SU-DHL-6 (cell line): ENCODE measurements at regions not wholly inside any gene's neighbourhood (a gene's known extent, or its start where the extent isn't known, plus 50 kb on each side); places are given as distances from the start of the nearest gene placed in this dataset.

Experiments
- H2AFZ ChIP-seq: fragments of 200-600 bp; sonication (generic); 2 replicates; pipeline ENCODE4 v1.6.1; 2014; ENCODE audit warnings: low read depth, mild to moderate bottlenecking, moderate library complexity, mixed read lengths, antibody characterized with exemption, low read length; ENCODE audit not compliant: severe bottlenecking
- H3F3A ChIP-seq: fragments of 200-600 bp; shearing (Covaris generic); 2 replicates; pipeline ENCODE4 v1.6.0; 2016; ENCODE audit warnings: antibody characterized with exemption, mild to moderate bottlenecking; ENCODE audit not compliant: insufficient read depth
- H3K27ac ChIP-seq: fragments of 200-600 bp; sonication (generic); 2 replicates; pipeline ENCODE4 v1.5.1; 2016; ENCODE audit warnings: low read depth, mild to moderate bottlenecking, low read length, moderate library complexity, mixed read lengths
- H3K27me3 ChIP-seq: fragments of 200-600 bp; sonication (generic), shearing (Covaris generic); 2 replicates; pipeline ENCODE4 v1.6.0; 2014; ENCODE audit warnings: mild to moderate bottlenecking, low read length
- H3K36me3 ChIP-seq: fragments of 200-600 bp; sonication (generic); 2 replicates; pipeline ENCODE4 v1.6.1; 2014; ENCODE audit warnings: mild to moderate bottlenecking, low read length, mixed read lengths
- H3K4me2 ChIP-seq: fragments of 300-600, 200-600 bp; shearing (Covaris generic), sonication (generic); 2 replicates; pipeline ENCODE4 v1.6.0; 2014; ENCODE audit warnings: low read length, low read depth, mild to moderate bottlenecking; ENCODE audit not compliant: poor library complexity, severe bottlenecking
- H3K4me3 ChIP-seq: fragments of 200-600 bp; sonication (generic); 2 replicates; pipeline ENCODE4 v1.5.1; 2014; ENCODE audit warnings: antibody characterized with exemption, low read length, mild to moderate bottlenecking, mixed read lengths; ENCODE audit not compliant: insufficient read depth, poor library complexity, severe bottlenecking
- H3K79me2 ChIP-seq: fragments of 200-600 bp; sonication (generic); 2 replicates; pipeline ENCODE4 v1.6.1; 2014; ENCODE audit warnings: mild to moderate bottlenecking, low read length, moderate library complexity; ENCODE audit not compliant: insufficient read depth
- H3K9ac ChIP-seq: fragments of 200-600 bp; sonication (generic); 2 replicates; pipeline ENCODE4 v1.7.0; 2014; ENCODE audit warnings: mild to moderate bottlenecking, low read length
- H3K9me2 ChIP-seq: fragments of 200-600 bp; sonication (generic); replicated peaks from 2 replicates; pipeline ENCODE4 v1.6.1; 2014; ENCODE audit warnings: low read length; ENCODE audit not compliant: insufficient read depth
- H3K9me3 ChIP-seq: fragments of 200-600 bp; sonication (generic); 2 replicates; pipeline ENCODE4 v1.6.1; 2014; ENCODE audit warnings: low read length, mixed read lengths; ENCODE audit not compliant: insufficient read depth
- H4K20me1 ChIP-seq: fragments of 200-600 bp; sonication (generic); 2 replicates; pipeline ENCODE4 v1.6.1; 2014; ENCODE audit warnings: low read depth, mild to moderate bottlenecking, antibody characterized with exemption, low read length, moderate library complexity, mixed read lengths
- EZH2phosphoT487 ChIP-seq: fragments of 200-600 bp; sonication (generic), shearing (Covaris generic); conservative IDR thresholded peaks from 2 replicates; pipeline ENCODE4 v1.6.1; 2018; ENCODE audit warnings: mild to moderate bottlenecking, antibody characterized with exemption, low read length, moderate library complexity, mixed read lengths
- TF ChIP-seq, protein P1 (sequence below): fragments of 200-600 bp; sonication (generic); IDR thresholded peaks from one replicate; pipeline ENCODE4 v1.5.1; 2017; ENCODE audit warnings: antibody characterized with exemption, mild to moderate bottlenecking, low read length, moderate library complexity; ENCODE audit not compliant: insufficient read depth, poor library complexity, severe bottlenecking

DNA sequence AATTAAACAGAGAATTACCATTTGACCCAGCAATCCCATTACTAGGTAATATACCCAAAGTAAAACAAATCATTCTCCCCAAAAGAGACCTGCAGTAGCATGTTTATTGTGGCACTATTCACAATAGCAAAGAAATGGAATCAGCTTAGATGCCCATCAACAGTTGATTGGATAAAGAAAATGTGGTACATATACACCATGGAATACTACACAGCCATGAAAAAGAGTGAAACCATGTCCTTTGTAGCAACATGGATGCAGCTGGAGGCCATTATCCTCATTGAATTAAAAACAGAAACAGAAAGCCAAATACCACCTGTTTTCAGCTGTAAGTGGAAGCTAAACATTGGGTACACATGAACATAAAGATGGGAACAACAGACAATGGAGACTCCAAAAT, 1141.8 kb upstream of the AUTS2 start:
- Histone ChIP-seq H3K79me2 (no peaks in the 10 kb centered on the region), H4K20me1 (no peaks in the 10 kb centered on the region), H3F3A (no peaks in the 10 kb centered on the region), H3K27me3 (no peaks in the 10 kb centered on the region), H3K9me2 (no peaks in the 10 kb centered on the region), H3K27ac (no peak overlapping the region), H3K9me3 (peaks cover 17% of the 10 kb centered on the region; the same call in 1 of the 2 replicates), H3K4me3 (no peak overlapping the region), H3K4me2 (no peak overlapping the region), H2AFZ (no peak overlapping the region), H3K36me3 (no peaks in the 10 kb centered on the region), H3K9ac (no peak overlapping the region)
- TF ChIP-seq, protein P1, sequence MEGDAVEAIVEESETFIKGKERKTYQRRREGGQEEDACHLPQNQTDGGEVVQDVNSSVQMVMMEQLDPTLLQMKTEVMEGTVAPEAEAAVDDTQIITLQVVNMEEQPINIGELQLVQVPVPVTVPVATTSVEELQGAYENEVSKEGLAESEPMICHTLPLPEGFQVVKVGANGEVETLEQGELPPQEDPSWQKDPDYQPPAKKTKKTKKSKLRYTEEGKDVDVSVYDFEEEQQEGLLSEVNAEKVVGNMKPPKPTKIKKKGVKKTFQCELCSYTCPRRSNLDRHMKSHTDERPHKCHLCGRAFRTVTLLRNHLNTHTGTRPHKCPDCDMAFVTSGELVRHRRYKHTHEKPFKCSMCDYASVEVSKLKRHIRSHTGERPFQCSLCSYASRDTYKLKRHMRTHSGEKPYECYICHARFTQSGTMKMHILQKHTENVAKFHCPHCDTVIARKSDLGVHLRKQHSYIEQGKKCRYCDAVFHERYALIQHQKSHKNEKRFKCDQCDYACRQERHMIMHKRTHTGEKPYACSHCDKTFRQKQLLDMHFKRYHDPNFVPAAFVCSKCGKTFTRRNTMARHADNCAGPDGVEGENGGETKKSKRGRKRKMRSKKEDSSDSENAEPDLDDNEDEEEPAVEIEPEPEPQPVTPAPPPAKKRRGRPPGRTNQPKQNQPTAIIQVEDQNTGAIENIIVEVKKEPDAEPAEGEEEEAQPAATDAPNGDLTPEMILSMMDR, result no peak
- TF ChIP-seq EZH2phosphoT487, result no peak

DNA sequence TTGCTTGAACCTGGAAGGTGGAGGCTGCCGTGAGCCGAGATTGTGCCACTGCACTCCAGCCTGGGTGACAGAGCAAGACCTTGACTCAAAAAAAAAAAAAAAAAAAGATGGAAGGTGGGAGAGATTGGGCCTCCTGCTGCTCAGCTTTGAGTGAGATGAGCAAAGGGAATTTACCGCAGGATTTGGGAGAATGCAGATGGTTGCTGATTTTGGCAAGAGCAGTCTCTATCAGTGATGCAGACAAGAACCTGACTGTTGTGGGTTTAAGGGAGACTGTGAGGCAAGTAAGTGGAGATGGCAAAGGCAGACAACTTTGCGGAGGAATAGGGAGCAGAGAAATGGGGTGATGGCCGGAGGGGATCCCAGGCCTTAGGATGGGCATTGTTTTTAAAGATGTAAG, 1140.8 kb upstream of the AUTS2 start:
- Histone ChIP-seq H3K27ac (no peak overlapping the region), H2AFZ (no peak overlapping the region), H3K4me2 (no peak overlapping the region), H4K20me1 (no peaks in the 10 kb centered on the region), H3K9me2 (no peaks in the 10 kb centered on the region), H3K9me3 (peaks cover 17% of the 10 kb centered on the region; the same call in 1 of the 2 replicates), H3K36me3 (no peaks in the 10 kb centered on the region), H3F3A (no peaks in the 10 kb centered on the region), H3K4me3 (no peak overlapping the region), H3K27me3 (no peaks in the 10 kb centered on the region), H3K79me2 (no peaks in the 10 kb centered on the region), H3K9ac (no peak overlapping the region)
- no peak for TF ChIP-seq EZH2phosphoT487

DNA sequence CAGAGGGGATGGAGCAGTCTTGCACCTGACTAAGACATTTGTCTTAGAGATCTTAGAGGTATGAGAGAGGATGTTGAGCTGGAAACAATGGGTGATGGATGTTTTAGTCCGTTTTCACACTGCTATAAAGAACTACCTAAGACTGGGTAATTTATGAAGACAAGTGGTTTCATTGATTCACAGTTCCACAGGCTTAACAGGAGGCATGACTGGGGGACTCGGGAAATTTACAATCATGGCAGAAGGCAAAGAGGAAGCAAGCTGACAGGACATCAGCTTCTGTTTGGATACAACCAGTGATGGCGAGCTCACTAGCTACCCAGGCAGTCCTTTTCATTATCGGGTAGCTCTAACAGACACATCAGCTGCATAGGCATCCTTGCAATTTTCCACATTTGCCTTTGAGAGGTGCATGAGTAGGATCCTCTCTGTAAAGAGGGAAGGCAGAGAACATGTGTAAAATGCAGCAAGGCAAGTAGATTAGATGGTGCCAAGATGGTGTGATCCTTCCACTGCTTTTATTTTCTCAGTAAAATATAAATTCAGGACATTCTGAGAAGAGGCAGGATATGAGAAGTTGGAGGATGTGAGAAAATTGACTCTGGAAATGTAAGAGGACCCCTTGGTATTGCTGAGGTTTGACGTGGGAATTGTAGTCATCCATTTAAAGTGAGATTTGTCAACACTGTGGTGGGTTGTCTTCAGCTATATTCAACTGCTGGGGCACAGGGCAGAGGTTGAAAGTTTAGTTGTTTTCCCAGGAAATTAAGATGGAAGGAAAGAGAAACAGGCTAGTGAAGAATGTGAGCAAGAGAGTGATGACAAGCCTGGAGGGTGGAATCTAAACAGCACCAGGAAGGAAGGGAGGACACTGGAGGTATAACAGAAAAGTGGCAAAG, 1140.0 kb upstream of the AUTS2 start:
- no peaks in the 10 kb centered on the region for H3K27me3 ChIP-seq
- TF ChIP-seq, protein P1, result no peak
- TF ChIP-seq EZH2phosphoT487, result no peak

DNA sequence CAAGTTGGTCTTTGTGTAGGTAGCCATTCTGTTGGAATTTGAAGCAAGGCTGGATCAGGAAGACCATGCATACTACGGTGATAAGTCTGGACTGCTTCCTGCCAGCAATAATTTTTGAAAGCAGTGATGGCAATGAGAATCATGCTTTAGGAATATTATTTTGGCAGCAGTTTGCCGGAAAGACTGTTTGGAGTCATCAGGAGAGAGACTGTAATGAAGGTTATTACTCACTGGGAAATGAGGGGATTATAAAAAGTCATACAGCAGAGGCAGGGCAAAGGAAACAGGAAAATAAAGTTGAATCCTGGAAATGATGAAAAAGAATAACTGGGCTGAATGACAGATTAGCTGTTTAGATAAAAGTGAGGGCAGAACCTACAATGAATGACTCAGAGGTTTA, 1136.8 kb upstream of the AUTS2 start:
- H3K9me2 ChIP-seq, result no peaks in the 10 kb centered on the region
- no peak overlapping the region for H3K4me2 ChIP-seq
- no peak overlapping the region for H3K4me3 ChIP-seq
- no peaks in the 10 kb centered on the region for H3K79me2 ChIP-seq
- H3K9me3 ChIP-seq, result peaks cover 12% of the 10 kb centered on the region; the same call in 1 of the 2 replicates
- no peaks in the 10 kb centered on the region for H3F3A ChIP-seq
- H3K36me3 ChIP-seq, result no peaks in the 10 kb centered on the region
- no peak overlapping the region for H3K9ac ChIP-seq
- H3K27me3 ChIP-seq, result no peaks in the 10 kb centered on the region
- no peaks in the 10 kb centered on the region for H4K20me1 ChIP-seq
- H3K27ac ChIP-seq, result no peak overlapping the region
- no peak overlapping the region for H2AFZ ChIP-seq
- no peak for TF ChIP-seq EZH2phosphoT487
- TF ChIP-seq, protein P1, result no peak

More for the DNA sequence above, 1140.0 kb upstream of the AUTS2 start:
- H3K9me3 ChIP-seq, result peaks cover 17% of the 10 kb centered on the region; the same call in 1 of the 2 replicates
- H4K20me1 ChIP-seq, result no peaks in the 10 kb centered on the region
- H3K27ac ChIP-seq, result no peak overlapping the region
- H3K79me2 ChIP-seq, result no peaks in the 10 kb centered on the region
- H3K36me3 ChIP-seq, result no peaks in the 10 kb centered on the region
- H3K9me2 ChIP-seq, result no peaks in the 10 kb centered on the region
- no peak overlapping the region for H3K4me3 ChIP-seq
- H3K9ac ChIP-seq, result no peak overlapping the region
- H2AFZ ChIP-seq, result no peak overlapping the region
- no peak overlapping the region for H3K4me2 ChIP-seq
- no peaks in the 10 kb centered on the region for H3F3A ChIP-seq
